ENCODE measurements at regions not wholly inside any gene's neighbourhood (a gene's known extent, or its start where the extent isn't known, plus 50 kb on each side); places are given as distances from the start of the nearest gene placed in this dataset.

DNA sequence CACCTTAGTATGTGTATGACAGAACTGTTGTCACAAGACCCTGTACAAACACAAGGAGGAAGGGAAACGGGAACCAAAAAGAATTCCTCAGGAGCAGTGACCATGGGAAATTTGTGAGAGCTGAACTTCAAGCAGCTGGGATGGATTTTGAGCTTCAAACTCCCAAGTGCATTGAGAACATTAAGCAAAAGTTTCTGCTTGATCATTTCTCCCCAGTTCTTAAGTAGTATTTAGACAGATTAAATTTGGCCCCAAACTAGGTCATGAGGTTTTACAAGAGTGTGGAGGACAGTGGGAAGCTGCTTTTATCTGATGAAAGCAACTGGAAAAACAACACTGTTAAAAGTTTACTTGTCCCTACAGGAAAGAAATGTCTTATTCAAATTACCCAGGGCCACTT, 206.0 kb upstream of the DCN start:
- H3K4me3 ChIP-seq: no peak overlapping the region
- no peak for TF ChIP-seq CTCF (IDR thresholded peaks at IDR 0.05)
- H3K36me3 ChIP-seq: no peaks in the 10 kb centered on the region
- no peaks in the 10 kb centered on the region for H3K4me1 ChIP-seq
- no peak for ATAC-seq
- DNase-seq: no peak
- no peak overlapping the region for H3K27ac ChIP-seq
- no peaks in the 10 kb centered on the region for H3K27me3 ChIP-seq (ENCODE audit: low read depth)
- no peaks in the 10 kb centered on the region for H3K9me3 ChIP-seq
- intact Hi-C loops (cut with DNase I): no loop called here

- Histone ChIP-seq H3K4me1 (no peaks in the 10 kb centered on the region), H3K4me3 (no peak overlapping the region), H3K36me3 (no peaks in the 10 kb centered on the region), H3K9me3 (no peaks in the 10 kb centered on the region), H3K27me3 (ENCODE audit: low read depth) (no peaks in the 10 kb centered on the region), H3K27ac (no peak overlapping the region)
- ATAC-seq: no peak
- DNase-seq: no peak
- intact Hi-C loops (cut with DNase I): no loop called here
- TF ChIP-seq CTCF (IDR thresholded peaks at IDR 0.05): no peak
These were observed 205.0 kb upstream of the DCN start for GRCh38 chr12:91387461-91388134.

DNA sequence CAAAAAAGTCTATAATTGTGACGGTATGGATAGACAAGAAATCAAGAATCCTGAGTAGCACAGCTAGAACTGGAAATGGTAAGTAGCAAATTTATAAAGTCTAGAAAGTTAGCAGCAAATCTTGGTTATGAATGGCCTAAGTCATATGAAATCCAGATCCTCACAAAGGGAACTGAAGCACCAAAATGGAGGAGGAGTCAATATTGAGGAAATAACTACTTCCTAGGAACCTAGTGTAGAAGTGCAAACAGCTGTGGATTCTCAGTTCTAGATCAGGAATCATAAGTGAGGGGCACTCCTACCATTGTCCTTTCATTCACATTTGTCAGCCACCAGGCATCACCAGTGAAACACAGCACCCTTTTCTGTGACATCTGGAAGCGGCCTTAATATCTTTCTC, 202.2 kb upstream of the DCN start:
- intact Hi-C loops (cut with DNase I): no loop called here
- H3K27ac ChIP-seq: no peak overlapping the region

GRCh38 chr12:91384366-91384765, 201.7 kb upstream of the DCN start:
- TF ChIP-seq CTCF (IDR thresholded peaks at IDR 0.05): no peak
- Histone ChIP-seq H3K27me3 (ENCODE audit: low read depth) (no peaks in the 10 kb centered on the region), H3K36me3 (no peaks in the 10 kb centered on the region), H3K4me3 (no peak overlapping the region), H3K27ac (no peak overlapping the region), H3K4me1 (peaks cover 16% of the 10 kb centered on the region), H3K9me3 (no peaks in the 10 kb centered on the region)
- intact Hi-C loops (cut with DNase I): no loop called here
- ATAC-seq (peak in 1 of 2 donors; percentile 34), DNase-seq (no peak)

More for the DNA sequence above, 202.2 kb upstream of the DCN start:
- Histone ChIP-seq H3K36me3 (no peaks in the 10 kb centered on the region), H3K9me3 (no peaks in the 10 kb centered on the region), H3K4me1 (peaks cover 16% of the 10 kb centered on the region), H3K27me3 (ENCODE audit: low read depth) (no peaks in the 10 kb centered on the region), H3K4me3 (no peak overlapping the region)
- ATAC-seq (no peak), DNase-seq (no peak)
- TF ChIP-seq CTCF (IDR thresholded peaks at IDR 0.05): no peak

DNA sequence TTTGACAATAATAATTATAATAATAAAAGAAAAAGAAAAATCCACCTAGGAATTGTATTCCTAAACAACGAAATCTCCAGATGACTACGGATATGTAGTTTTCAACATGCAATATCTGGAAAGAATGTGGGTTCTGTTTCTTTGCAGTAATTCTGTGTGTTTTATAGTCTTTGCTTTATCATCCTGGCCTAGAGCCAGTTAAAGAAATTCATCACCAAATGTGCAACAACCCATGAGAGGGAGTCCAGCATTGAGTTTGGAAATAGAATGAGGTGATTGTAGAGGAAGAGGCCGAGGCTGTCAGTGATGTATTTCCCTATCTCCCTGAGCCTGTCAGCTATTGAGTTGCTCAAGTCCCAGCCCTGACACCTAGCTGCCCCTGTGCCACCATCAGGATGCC, 200.5 kb upstream of the DCN start:
- Histone ChIP-seq H3K27me3 (ENCODE audit: low read depth) (no peaks in the 10 kb centered on the region), H3K4me3 (no peak overlapping the region), H3K36me3 (no peaks in the 10 kb centered on the region), H3K4me1 (peaks cover 16% of the 10 kb centered on the region), H3K9me3 (no peaks in the 10 kb centered on the region), H3K27ac (no peak overlapping the region)
- TF ChIP-seq CTCF (IDR thresholded peaks at IDR 0.05): no peak
- no peak for ATAC-seq
- intact Hi-C loops (cut with DNase I): no loop called here
- no peak for DNase-seq

All from lower lobe of right lung (tissue), 2 donors.